ENCODE measurements at regions not wholly inside any gene's neighbourhood (a gene's known extent, or its start where the extent isn't known, plus 50 kb on each side); places are given as distances from the start of the nearest gene placed in this dataset.

DNA sequence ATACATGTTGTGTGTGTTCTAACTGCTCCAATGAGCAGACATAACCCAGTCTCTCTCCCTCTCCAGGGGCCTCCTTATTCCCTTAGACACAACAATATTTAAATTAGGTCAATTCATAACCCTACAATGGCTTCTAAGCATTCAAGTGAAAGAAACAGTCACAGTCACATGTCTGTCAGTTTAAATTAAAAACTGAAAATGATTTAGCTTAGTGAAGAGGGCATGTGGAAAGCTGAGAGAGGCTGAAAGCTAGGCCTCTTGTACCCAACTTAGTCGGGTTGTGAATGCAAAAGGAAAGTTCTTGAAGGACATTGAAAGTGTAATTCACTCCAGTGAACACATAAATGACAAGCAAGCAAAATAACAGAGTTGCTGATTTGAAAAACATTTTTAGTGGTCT, 1519.6 kb downstream of the OTOL1 start:
- DNase-seq (ENCODE audit: low spot score) = no peak
- Mint-ChIP-seq H3K9me3 (no peaks in the 10 kb centered on the region), H3K27me3 (ENCODE audit: insufficient read depth) (no peaks in the 10 kb centered on the region), H3K27ac (no peak overlapping the region), H3K4me1 (ENCODE audit: low read depth) (no peaks in the 10 kb centered on the region), H3K36me3 (ENCODE audit: low read depth) (no peaks in the 10 kb centered on the region), H3K4me3 (no peak overlapping the region)
- intact Hi-C loops (cut with micrococcal nuclease) = no loop called here

DNA sequence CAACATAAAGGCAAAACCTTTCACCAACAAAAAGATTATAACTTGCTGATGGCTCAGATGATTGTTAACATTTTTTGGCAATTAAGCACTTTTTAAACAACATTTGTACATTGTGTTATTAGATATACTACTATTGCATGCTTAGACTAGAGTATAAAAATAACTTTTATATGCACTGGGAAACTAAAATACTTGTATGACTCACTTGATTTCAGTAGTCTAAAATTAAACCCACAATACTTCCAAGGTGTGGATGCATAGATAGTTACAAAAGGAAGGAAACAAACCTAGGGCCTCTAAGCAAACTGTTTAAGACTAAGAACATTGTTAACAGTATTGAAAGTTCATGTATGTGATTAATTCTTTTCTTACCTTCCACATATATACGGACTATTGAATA, 1521.5 kb downstream of the OTOL1 start:
- Mint-ChIP-seq H3K9me3 (no peaks in the 10 kb centered on the region), H3K27ac (no peak overlapping the region), H3K27me3 (ENCODE audit: insufficient read depth) (no peaks in the 10 kb centered on the region), H3K36me3 (ENCODE audit: low read depth) (no peaks in the 10 kb centered on the region), H3K4me3 (no peak overlapping the region), H3K4me1 (ENCODE audit: low read depth) (no peaks in the 10 kb centered on the region)
- no peak for DNase-seq (ENCODE audit: low spot score)
- intact Hi-C loops (cut with micrococcal nuclease) = no loop called here

DNA sequence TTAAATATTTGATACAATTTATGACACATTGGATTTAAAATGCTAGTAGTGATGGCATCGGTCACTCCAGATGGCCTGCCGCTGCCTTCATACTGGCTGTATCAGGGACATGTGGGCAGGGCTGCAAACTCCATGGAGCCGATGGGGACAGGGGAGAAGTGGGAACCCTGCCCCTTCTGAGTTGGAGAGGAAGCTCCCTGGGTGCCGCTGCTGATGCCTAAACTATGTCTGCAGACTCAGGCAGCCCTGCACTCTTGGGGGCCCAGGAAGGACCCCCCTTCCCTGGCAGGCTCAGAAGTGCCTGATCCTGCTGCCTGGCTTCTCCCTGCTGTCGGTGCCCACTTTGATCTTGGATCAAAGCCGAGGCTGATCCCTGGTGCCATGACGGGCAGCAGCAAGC, 1522.1 kb downstream of the OTOL1 start:
- no peaks in the 10 kb centered on the region for H3K36me3 Mint-ChIP-seq (ENCODE audit: low read depth)
- no peak overlapping the region for H3K27ac Mint-ChIP-seq
- no peaks in the 10 kb centered on the region for H3K9me3 Mint-ChIP-seq
- DNase-seq (ENCODE audit: low spot score) = no peak
- H3K27me3 Mint-ChIP-seq (ENCODE audit: insufficient read depth) = no peaks in the 10 kb centered on the region
- H3K4me3 Mint-ChIP-seq = no peak overlapping the region
- no peaks in the 10 kb centered on the region for H3K4me1 Mint-ChIP-seq (ENCODE audit: low read depth)
- intact Hi-C loops (cut with micrococcal nuclease) = no loop called here

DNA sequence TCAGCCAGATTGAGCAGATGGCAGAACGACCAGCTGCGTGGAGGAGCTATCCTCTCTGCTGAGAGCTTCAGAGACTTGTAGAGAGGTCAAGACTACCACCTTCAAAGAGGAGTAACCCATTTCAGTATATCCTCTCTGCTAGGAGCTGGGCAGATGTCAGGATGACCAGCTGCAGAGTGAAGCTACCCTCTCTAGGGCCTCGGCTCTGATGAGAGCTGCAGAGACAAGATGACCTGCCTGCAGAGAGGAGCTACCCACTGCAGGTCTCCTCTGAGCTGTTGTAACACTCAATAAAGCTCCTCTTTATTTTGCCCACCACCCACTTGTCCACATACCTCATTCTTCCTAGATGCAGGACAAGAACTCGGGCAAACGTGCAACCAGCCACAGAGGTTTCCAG, 1522.7 kb downstream of the OTOL1 start:
- intact Hi-C loops (cut with micrococcal nuclease) = no loop called here
- H3K27me3 Mint-ChIP-seq (ENCODE audit: insufficient read depth) = no peaks in the 10 kb centered on the region
- H3K27ac Mint-ChIP-seq = no peak overlapping the region
- H3K36me3 Mint-ChIP-seq (ENCODE audit: low read depth) = no peaks in the 10 kb centered on the region
- H3K4me3 Mint-ChIP-seq = no peak overlapping the region
- no peaks in the 10 kb centered on the region for H3K4me1 Mint-ChIP-seq (ENCODE audit: low read depth)
- DNase-seq (ENCODE audit: low spot score) = no peak
- H3K9me3 Mint-ChIP-seq = no peaks in the 10 kb centered on the region

DNA sequence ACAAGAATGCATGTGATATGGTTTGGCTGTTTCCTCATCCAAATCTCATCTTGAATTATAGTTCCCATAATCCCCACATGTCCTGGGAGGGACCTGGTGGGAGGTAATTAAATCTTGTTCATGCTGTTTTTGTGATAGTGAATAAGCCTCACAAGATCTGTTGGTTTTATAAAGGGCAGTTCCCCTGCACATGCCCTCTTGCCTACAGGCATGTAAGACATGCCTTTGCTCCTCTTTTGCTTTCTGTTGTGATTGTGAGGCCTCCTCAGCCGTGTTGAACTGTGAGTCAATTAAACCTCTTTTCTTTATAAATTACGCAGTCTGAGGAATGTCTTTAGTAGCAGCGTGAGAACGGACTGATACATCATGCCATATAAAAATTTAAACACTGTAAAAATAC, 1537.0 kb downstream of the OTOL1 start:
- H3K27ac Mint-ChIP-seq = no peak overlapping the region
- H3K27me3 Mint-ChIP-seq (ENCODE audit: insufficient read depth) = no peaks in the 10 kb centered on the region
- intact Hi-C loops (cut with micrococcal nuclease) = no loop called here

DNA sequence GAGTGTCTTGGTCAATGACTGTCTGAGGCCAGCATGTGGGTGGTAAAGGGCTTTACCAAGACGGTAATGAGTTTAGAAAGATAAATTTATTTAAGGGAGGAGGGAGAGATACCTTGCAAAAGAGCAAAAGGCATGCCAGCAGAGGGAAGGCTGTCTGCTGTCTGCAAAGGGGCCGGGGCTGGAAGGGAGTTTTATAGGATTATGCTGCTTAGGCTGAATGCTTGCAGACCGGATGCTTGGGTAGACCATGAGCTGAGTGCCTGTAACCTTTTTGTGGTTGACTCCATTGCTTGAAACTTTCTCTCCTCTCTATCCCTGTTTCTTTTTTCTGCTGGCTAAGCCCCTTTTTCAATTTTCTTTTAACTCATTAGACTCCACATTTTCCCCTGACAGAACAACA, 1543.0 kb downstream of the OTOL1 start:
- Mint-ChIP-seq H3K27ac (no peak overlapping the region), H3K27me3 (ENCODE audit: insufficient read depth) (no peaks in the 10 kb centered on the region), H3K4me3 (no peak overlapping the region), H3K9me3 (peaks cover 7% of the 10 kb centered on the region), H3K36me3 (ENCODE audit: low read depth) (no peaks in the 10 kb centered on the region), H3K4me1 (ENCODE audit: low read depth) (no peaks in the 10 kb centered on the region)
- intact Hi-C loops (cut with micrococcal nuclease) = no loop called here
- no peak for DNase-seq (ENCODE audit: low spot score)

More for the DNA sequence above, 1537.0 kb downstream of the OTOL1 start:
- Mint-ChIP-seq H3K36me3 (ENCODE audit: low read depth) (no peaks in the 10 kb centered on the region), H3K9me3 (no peaks in the 10 kb centered on the region), H3K4me1 (ENCODE audit: low read depth) (no peaks in the 10 kb centered on the region), H3K4me3 (no peak overlapping the region)
- no peak for DNase-seq (ENCODE audit: low spot score)

DNA sequence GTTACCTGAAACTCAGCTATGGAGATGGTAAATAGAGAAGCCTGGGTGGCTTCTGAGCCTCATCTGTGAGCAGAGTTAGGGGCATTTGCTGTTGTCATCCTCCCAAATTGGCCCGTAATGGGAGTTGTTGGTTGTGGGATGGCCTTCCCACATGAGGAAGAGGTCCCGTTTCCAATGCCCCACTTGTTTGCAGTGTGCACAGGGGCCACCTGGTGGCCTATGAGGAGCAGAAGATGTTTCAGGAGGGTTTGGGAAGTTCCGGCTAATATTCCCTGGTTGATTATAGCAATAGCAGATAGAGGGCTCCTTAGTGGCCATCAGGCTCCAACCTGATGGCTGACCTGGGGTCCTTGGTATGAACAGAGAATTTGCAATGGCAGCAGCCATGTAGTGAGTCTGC, 1546.5 kb downstream of the OTOL1 start:
- Mint-ChIP-seq H3K9me3 (peaks cover 7% of the 10 kb centered on the region), H3K4me1 (ENCODE audit: low read depth) (no peaks in the 10 kb centered on the region), H3K4me3 (no peak overlapping the region), H3K27ac (no peak overlapping the region), H3K27me3 (ENCODE audit: insufficient read depth) (no peaks in the 10 kb centered on the region), H3K36me3 (ENCODE audit: low read depth) (no peaks in the 10 kb centered on the region)
- no peak for DNase-seq (ENCODE audit: low spot score)
- intact Hi-C loops (cut with micrococcal nuclease) = no loop called here

DNA sequence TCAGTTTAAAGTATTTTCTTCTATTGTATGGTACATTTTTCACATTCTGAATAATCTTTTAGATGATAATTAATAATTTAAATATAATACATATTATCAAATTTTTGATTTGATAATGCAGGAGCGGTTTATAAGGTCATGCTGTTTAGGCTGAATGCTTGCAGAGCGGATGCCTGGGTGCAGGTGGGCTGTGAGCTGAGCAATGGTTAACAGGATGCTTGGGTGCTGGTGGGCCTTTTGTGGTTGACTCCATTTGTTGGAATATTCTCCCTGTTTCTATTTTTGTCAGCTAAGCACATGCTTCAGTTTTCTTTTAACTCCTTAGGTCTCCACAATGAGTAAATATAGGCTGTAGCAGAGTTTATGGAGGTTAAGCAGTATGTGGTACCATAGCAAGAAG, 1549.3 kb downstream of the OTOL1 start:
- no peaks in the 10 kb centered on the region for H3K4me1 Mint-ChIP-seq (ENCODE audit: low read depth)
- no peak overlapping the region for H3K27ac Mint-ChIP-seq
- H3K27me3 Mint-ChIP-seq (ENCODE audit: insufficient read depth) = no peaks in the 10 kb centered on the region
- no peak overlapping the region for H3K4me3 Mint-ChIP-seq
- H3K9me3 Mint-ChIP-seq = peaks cover 7% of the 10 kb centered on the region
- intact Hi-C loops (cut with micrococcal nuclease) = no loop called here
- H3K36me3 Mint-ChIP-seq (ENCODE audit: low read depth) = no peaks in the 10 kb centered on the region
- no peak for DNase-seq (ENCODE audit: low spot score)

DNA sequence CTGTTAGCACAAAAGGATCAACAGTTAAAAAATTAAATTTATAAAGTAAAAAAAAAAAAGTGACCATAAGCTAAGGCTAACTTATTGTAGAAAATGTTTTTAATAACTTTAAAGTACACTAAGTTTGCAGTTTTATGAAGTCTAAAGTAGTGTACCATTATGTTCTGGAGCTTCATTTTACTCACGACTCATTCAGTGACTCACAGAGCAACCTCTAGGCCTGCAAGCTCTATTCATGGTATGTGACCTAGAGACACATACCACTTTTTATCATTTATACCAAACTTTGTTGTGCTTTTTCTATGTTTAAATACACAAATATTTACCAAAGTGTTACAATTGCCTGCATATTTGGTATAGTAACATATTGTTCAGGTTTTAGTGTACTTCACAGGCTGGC, 1552.3 kb downstream of the OTOL1 start:
- Mint-ChIP-seq H3K27ac (no peak overlapping the region), H3K36me3 (ENCODE audit: low read depth) (no peaks in the 10 kb centered on the region), H3K4me1 (ENCODE audit: low read depth) (no peaks in the 10 kb centered on the region), H3K9me3 (peaks cover 4% of the 10 kb centered on the region), H3K27me3 (ENCODE audit: insufficient read depth) (no peaks in the 10 kb centered on the region), H3K4me3 (no peak overlapping the region)
- no peak for DNase-seq (ENCODE audit: low spot score)
- intact Hi-C loops (cut with micrococcal nuclease) = no loop called here

DNA sequence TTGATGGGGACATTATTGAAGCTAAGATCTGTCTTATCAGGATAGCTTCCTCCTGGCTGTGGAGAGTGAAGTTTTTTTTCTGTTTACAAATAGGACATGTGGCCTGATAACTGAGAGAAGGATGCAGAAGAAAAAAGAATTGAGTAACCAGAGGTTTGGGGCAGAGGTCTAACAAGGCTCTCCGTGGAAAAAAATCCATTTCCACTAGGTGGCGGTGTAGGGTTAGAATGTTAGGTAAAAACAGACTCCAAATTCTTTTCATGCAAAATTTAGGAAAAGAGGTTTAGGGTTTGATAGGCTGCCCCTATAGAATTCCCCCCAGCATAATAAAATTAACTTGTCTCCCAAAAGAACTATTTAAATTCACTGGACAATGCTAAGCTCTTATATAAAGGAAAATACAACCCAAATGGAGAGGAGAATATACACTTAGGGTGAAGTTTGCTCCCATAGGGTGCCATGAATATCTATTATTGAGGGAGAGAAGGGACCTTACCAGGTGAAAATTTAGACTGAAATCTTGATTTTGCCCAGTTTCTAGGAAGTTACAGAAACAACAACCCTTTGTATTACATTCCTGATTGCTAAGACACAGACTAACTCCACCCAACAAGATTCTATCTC, 1560.4 kb downstream of the OTOL1 start:
- Mint-ChIP-seq H3K4me3 (no peak overlapping the region), H3K27ac (no peak overlapping the region), H3K4me1 (ENCODE audit: low read depth) (no peaks in the 10 kb centered on the region), H3K9me3 (no peaks in the 10 kb centered on the region), H3K36me3 (ENCODE audit: low read depth) (no peaks in the 10 kb centered on the region), H3K27me3 (ENCODE audit: insufficient read depth) (no peaks in the 10 kb centered on the region)
- intact Hi-C loops (cut with micrococcal nuclease) = loop anchor here (5.0 kb wide), 1 partner anchor 435 kb away; no protein-coding TSS in a partner anchor
- no peak for DNase-seq (ENCODE audit: low spot score)

DNA sequence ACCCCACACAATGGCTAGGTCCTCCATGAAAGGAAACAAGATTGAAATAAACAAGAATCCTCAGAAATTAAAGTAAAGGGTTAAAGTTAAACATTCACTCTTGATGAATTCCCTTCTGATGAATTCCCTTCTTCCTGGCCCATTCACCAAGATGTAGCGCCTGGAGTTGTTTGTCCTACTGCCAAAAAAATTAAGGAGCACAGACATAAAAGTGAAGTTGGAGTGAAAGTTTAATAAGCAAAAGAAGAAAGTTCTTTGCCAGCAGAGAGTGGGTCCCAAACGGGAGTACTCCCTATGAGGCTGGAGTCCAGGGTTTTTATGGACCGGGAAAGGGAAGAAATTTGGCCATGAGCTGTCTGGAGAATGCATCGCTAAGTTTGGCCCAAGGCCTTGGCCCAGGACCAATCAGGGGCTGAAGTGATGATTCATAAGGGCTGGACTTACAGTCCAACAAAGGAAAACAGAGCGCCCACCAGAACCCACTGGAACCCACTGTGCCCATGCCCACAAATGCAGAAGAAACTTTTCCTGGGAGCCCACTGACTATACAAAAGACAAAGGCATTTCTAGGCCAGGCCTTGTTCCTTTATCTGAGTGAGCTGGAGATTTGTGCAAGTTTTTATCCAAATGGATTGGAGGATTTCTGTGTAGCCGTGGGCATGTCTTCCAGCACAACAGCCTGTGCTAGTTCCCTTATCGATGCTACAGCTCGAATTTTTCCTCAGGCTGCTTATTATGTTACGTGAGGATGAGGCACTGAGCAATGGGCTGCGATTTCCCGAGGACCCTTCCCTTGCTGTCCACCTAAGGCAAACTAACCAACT, 1561.6 kb downstream of the OTOL1 start:
- H3K4me1 Mint-ChIP-seq (ENCODE audit: low read depth) = no peaks in the 10 kb centered on the region
- intact Hi-C loops (cut with micrococcal nuclease) = loop anchor here (5.0 kb wide), 1 partner anchor 434 kb away; no protein-coding TSS in a partner anchor

DNA sequence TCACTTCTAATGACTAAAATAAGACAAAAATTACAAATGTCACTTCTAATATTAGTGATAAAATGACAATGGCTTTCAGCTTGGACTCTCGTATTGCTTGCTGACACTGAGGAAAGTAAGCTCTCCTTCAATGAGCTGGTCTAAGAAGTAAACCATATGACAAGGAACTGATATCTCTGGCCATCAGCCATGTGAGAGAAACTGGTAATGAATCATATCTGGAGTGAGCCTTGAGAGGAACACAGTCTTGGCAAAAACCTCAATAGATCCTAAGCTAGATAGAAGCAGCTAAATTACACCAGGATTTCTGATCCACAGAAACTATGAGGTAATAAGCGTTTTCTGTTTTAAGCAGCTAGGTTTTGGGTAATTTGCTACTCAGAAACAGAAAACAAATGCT, 1575.1 kb downstream of the OTOL1 start:
- Mint-ChIP-seq H3K27ac (no peak overlapping the region), H3K4me3 (no peak overlapping the region)

More for the DNA sequence above, 1561.6 kb downstream of the OTOL1 start:
- Mint-ChIP-seq H3K27me3 (ENCODE audit: insufficient read depth) (no peaks in the 10 kb centered on the region), H3K4me3 (no peak overlapping the region), H3K27ac (no peak overlapping the region), H3K9me3 (no peaks in the 10 kb centered on the region), H3K36me3 (ENCODE audit: low read depth) (no peaks in the 10 kb centered on the region)
- DNase-seq (ENCODE audit: low spot score) = no peak

More for the DNA sequence above, 1575.1 kb downstream of the OTOL1 start:
- H3K9me3 Mint-ChIP-seq = peaks cover 5% of the 10 kb centered on the region
- DNase-seq (ENCODE audit: low spot score) = no peak
- no peaks in the 10 kb centered on the region for H3K27me3 Mint-ChIP-seq (ENCODE audit: insufficient read depth)
- intact Hi-C loops (cut with micrococcal nuclease) = no loop called here
- no peaks in the 10 kb centered on the region for H3K36me3 Mint-ChIP-seq (ENCODE audit: low read depth)
- no peaks in the 10 kb centered on the region for H3K4me1 Mint-ChIP-seq (ENCODE audit: low read depth)

Data from activated T-helper 1 cell treated with anti-CD3 and anti-CD28 coated beads, Interleukin-12 subunit alpha, Interleukin-12 subunit beta, Interleukin-2, Interleukin-4 antibody, amounts not matched to agents 30 ng/mL and 10 ng/mL and 1 ng/mL, durations not matched to agents 14 hours and 24 hours and 36 hours (primary cell).